SK-N-SH treated with all-trans-retinoic acid at 6 μM for 48 hours (cell line): ENCODE measurements at regions not wholly inside any gene's neighbourhood (a gene's known extent, or its start where the extent isn't known, plus 50 kb on each side); places are given as distances from the start of the nearest gene placed in this dataset.

Experiments
- ARNTL ChIP-seq: fragments of 450-650 bp; formaldehyde crosslinking; IDR thresholded peaks from 2 replicates; pipeline ENCODE4 v1.5.0; 2020; ENCODE audit warnings: low read depth, mild to moderate bottlenecking, moderate library complexity, borderline replicate concordance
- CREB5 ChIP-seq: fragments of 250-450 bp; sonication (Bioruptor Pico); IDR thresholded peaks from 2 replicates; pipeline ENCODE4 v1.5.1; 2020; ENCODE audit warnings: low read depth, mild to moderate bottlenecking, moderate library complexity
- CSDC2 ChIP-seq: fragments of 250-450 bp; sonication (Bioruptor Pico); IDR thresholded peaks from 2 replicates; pipeline ENCODE4 v1.5.0; 2020; ENCODE audit warnings: mild to moderate bottlenecking, moderate library complexity
- CSRNP3 ChIP-seq: fragments of 250-450 bp; sonication (Bioruptor Pico); IDR thresholded peaks from 2 replicates; pipeline ENCODE4 v1.5.1; 2021; ENCODE audit warnings: mild to moderate bottlenecking, moderate library complexity
- GLIS3 ChIP-seq: fragments of 250-450 bp; sonication (Bioruptor Pico); IDR thresholded peaks from 2 replicates; pipeline ENCODE4 v1.5.0; 2020; ENCODE audit warnings: mild to moderate bottlenecking, moderate library complexity
- TSHZ2 ChIP-seq: fragments of 250-450 bp; sonication (Bioruptor Pico); IDR thresholded peaks from 2 replicates; pipeline ENCODE4 v1.5.0; 2020; ENCODE audit warnings: mild to moderate bottlenecking, moderate library complexity
- ZFP3 ChIP-seq: fragments of 250-450 bp; sonication (Bioruptor Pico); IDR thresholded peaks from 2 replicates; pipeline ENCODE4 v1.5.0; 2020; ENCODE audit warnings: mild to moderate bottlenecking, moderate library complexity
- ZFP30 ChIP-seq: fragments of 450-650 bp; formaldehyde crosslinking; IDR thresholded peaks from 2 replicates; pipeline ENCODE4 v1.5.0; 2022; ENCODE audit warnings: mild to moderate bottlenecking, moderate library complexity
- ZNF565 ChIP-seq: fragments of 450-650 bp; formaldehyde crosslinking; conservative IDR thresholded peaks from 2 replicates; pipeline ENCODE4 v1.5.0; 2020; ENCODE audit warnings: low read depth, mild to moderate bottlenecking, moderate library complexity
- ZNF70 ChIP-seq: fragments of 450-650 bp; formaldehyde crosslinking; IDR thresholded peaks from 2 replicates; pipeline ENCODE4 v1.5.0; 2020; ENCODE audit warnings: mild to moderate bottlenecking, moderate library complexity
- ZNF8 ChIP-seq: fragments of 450-650 bp; formaldehyde crosslinking; IDR thresholded peaks from 2 replicates; pipeline ENCODE4 v1.5.0; 2020; ENCODE audit warnings: mild to moderate bottlenecking, moderate library complexity
- TF ChIP-seq, protein P1 (sequence below): fragments of 250-450 bp; sonication (Bioruptor Pico); IDR thresholded peaks from 2 replicates; pipeline ENCODE4 v1.8.0; 2020; ENCODE audit warnings: mild to moderate bottlenecking, moderate library complexity, borderline replicate concordance

DNA sequence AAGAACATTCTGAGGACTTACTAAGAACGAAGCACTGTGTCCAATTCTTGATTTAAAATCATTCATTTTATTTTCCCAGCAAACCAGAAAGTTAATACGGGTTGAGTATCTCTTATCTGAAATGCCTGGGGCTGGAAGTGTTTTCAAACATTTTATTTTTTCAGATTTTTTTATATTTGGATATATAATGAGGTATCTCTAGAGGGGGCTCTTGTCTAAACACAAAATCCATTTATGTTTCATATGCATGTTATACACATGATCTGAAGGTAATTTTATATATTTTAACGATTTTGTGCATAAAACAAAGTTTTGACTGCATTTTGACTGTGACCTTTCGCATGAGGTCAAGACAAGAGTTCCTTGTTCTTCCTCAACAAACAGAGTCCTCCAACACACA, 320.9 kb downstream of the ASMT start:
- no peak for TF ChIP-seq ZFP3 (CRISPR knock-in tag)
- no peak for TF ChIP-seq ZFP30
- TF ChIP-seq CREB5 (CRISPR knock-in tag) = no peak
- no peak for TF ChIP-seq ARNTL
- TF ChIP-seq, protein P1, sequence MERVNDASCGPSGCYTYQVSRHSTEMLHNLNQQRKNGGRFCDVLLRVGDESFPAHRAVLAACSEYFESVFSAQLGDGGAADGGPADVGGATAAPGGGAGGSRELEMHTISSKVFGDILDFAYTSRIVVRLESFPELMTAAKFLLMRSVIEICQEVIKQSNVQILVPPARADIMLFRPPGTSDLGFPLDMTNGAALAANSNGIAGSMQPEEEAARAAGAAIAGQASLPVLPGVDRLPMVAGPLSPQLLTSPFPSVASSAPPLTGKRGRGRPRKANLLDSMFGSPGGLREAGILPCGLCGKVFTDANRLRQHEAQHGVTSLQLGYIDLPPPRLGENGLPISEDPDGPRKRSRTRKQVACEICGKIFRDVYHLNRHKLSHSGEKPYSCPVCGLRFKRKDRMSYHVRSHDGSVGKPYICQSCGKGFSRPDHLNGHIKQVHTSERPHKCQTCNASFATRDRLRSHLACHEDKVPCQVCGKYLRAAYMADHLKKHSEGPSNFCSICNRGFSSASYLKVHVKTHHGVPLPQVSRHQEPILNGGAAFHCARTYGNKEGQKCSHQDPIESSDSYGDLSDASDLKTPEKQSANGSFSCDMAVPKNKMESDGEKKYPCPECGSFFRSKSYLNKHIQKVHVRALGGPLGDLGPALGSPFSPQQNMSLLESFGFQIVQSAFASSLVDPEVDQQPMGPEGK (CRISPR knock-in tag) = no peak
- no peak for TF ChIP-seq TSHZ2 (CRISPR knock-in tag)
- no peak for TF ChIP-seq CSRNP3 (CRISPR knock-in tag)
- no peak for TF ChIP-seq GLIS3 (CRISPR knock-in tag)
- TF ChIP-seq ZNF8 (CRISPR knock-in tag) = no peak
- no peak for TF ChIP-seq ZNF565 (CRISPR knock-in tag)
- no peak for TF ChIP-seq CSDC2 (CRISPR knock-in tag)
- no peak for TF ChIP-seq ZNF70
